Hepatocyte (in vitro differentiated cells): ENCODE measurements at regions not wholly inside any gene's neighbourhood (a gene's known extent, or its start where the extent isn't known, plus 50 kb on each side); places are given as distances from the start of the nearest gene placed in this dataset.

ENCODE experiments used
- DNase-seq: peaks from one replicate; pipeline ENCODE4 v3.0.0-alpha.2; 2016; ENCODE audit warnings: low spot score
- H2AFZ ChIP-seq: fragments of 200-600 bp; sonication (generic); 2 replicates; pipeline ENCODE4 v1.6.0; 2016; ENCODE audit warnings: antibody characterized with exemption, mild to moderate bottlenecking
- H3K27ac ChIP-seq: fragments of 200-600 bp; sonication (generic); 2 replicates; pipeline ENCODE4 v1.5.1; 2016; ENCODE audit warnings: mild to moderate bottlenecking
- H3K27me3 ChIP-seq: fragments of 200-600 bp; sonication (generic); 2 replicates; pipeline ENCODE4 v1.6.1; 2016
- H3K36me3 ChIP-seq: fragments of 200-600 bp; sonication (generic); replicated peaks from 2 replicates; pipeline ENCODE4 v1.5.1; 2016; ENCODE audit warnings: low read depth; ENCODE audit not compliant: insufficient read depth
- H3K4me1 ChIP-seq: fragments of 200-600 bp; sonication (generic); 2 replicates; pipeline ENCODE4 v1.5.1; 2016; ENCODE audit warnings: mild to moderate bottlenecking, moderate library complexity; ENCODE audit not compliant: insufficient read depth
- H3K4me2 ChIP-seq: fragments of 200-600 bp; sonication (generic); 2 replicates; pipeline ENCODE4 v1.6.0; 2016
- H3K4me3 ChIP-seq: fragments of 200-600 bp; sonication (generic); 2 replicates; pipeline ENCODE4 v1.5.1; 2016; ENCODE audit warnings: mild to moderate bottlenecking
- H3K79me2 ChIP-seq: fragments of 200-600 bp; sonication (generic); 2 replicates; pipeline ENCODE4 v1.6.0; 2017; ENCODE audit warnings: mild to moderate bottlenecking
- H3K9me2 ChIP-seq: fragments of 200-600 bp; sonication (generic); replicated peaks from 2 replicates; pipeline ENCODE4 v1.6.0; 2017; ENCODE audit warnings: mild to moderate bottlenecking; ENCODE audit not compliant: insufficient read depth
- H3K9me3 ChIP-seq: fragments of 200-600 bp; sonication (generic); 2 replicates; pipeline ENCODE4 v1.5.1; 2016; ENCODE audit warnings: low read depth, mild to moderate bottlenecking
- H4K20me1 ChIP-seq: fragments of 200-600 bp; sonication (generic); 2 replicates; pipeline ENCODE4 v1.6.0; 2016; ENCODE audit warnings: mild to moderate bottlenecking; ENCODE audit not compliant: insufficient read depth, poor library complexity, severe bottlenecking
- CTCF ChIP-seq: fragments of 200-600 bp; sonication (generic); IDR thresholded peaks from 2 replicates; pipeline ENCODE4 v1.5.1; 2016; ENCODE audit warnings: antibody characterized with exemption, mild to moderate bottlenecking; ENCODE audit not compliant: poor library complexity
- EZH2 ChIP-seq: fragments of 200-600 bp; sonication (generic); IDR thresholded peaks from 2 replicates; pipeline ENCODE4 v1.6.1; 2016; ENCODE audit warnings: antibody characterized with exemption, mild to moderate bottlenecking, borderline replicate concordance
- EZH2phosphoT487 ChIP-seq: fragments of 200-600 bp; sonication (generic); IDR thresholded peaks from one replicate; pipeline ENCODE4 v1.6.1; 2018; ENCODE audit warnings: antibody characterized with exemption, mild to moderate bottlenecking, low read depth, moderate library complexity; ENCODE audit not compliant: unreplicated experiment, severe bottlenecking
- WGBS: methylation state at CpG from one replicate; pipeline ENCODE4 v1.1.6; 2016; ENCODE audit warnings: low lambda C conversion rate; ENCODE audit errors: missing lambda C conversion rate; 5-methylcytosine and 5-hydroxymethylcytosine counted together

GRCh38 chr2:123687064-123687463 is 338.0 kb upstream of the CNTNAP5 start:
- H3K9me2 ChIP-seq, result no peaks in the 10 kb centered on the region
- H2AFZ ChIP-seq, result no peak overlapping the region
- H3K9me3 ChIP-seq, result no peaks in the 10 kb centered on the region
- no peak overlapping the region for H3K4me2 ChIP-seq
- TF ChIP-seq EZH2phosphoT487 (no peak), EZH2 (no peak)
- no peaks in the 10 kb centered on the region for H3K27me3 ChIP-seq
- no peaks in the 10 kb centered on the region for H3K79me2 ChIP-seq
- WGBS, result 95% methylated on average over 11 of the region's 11 CpGs
- H3K4me1 ChIP-seq, result no peaks in the 10 kb centered on the region
- H3K4me3 ChIP-seq, result no peak overlapping the region
- DNase-seq, result no peak
- no peaks in the 10 kb centered on the region for H3K36me3 ChIP-seq
- no peaks in the 10 kb centered on the region for H4K20me1 ChIP-seq
- no peak overlapping the region for H3K27ac ChIP-seq

GRCh38 chr2:123688231-123688940 is 336.7 kb upstream of the CNTNAP5 start:
- TF ChIP-seq CTCF, result no peak
- no peak for TF ChIP-seq EZH2
- TF ChIP-seq EZH2phosphoT487, result no peak
- H3K79me2 ChIP-seq, result no peaks in the 10 kb centered on the region
- no peaks in the 10 kb centered on the region for H4K20me1 ChIP-seq
- no peaks in the 10 kb centered on the region for H3K4me1 ChIP-seq
- H3K4me3 ChIP-seq, result no peak overlapping the region
- no peak overlapping the region for H3K4me2 ChIP-seq
- no peaks in the 10 kb centered on the region for H3K9me2 ChIP-seq
- 65% methylated on average over 16 of the region's 16 CpGs for WGBS
- H3K27ac ChIP-seq, result no peak overlapping the region
- H3K36me3 ChIP-seq, result no peaks in the 10 kb centered on the region
- no peaks in the 10 kb centered on the region for H3K9me3 ChIP-seq
- peak; percentile 11 for DNase-seq
- no peaks in the 10 kb centered on the region for H3K27me3 ChIP-seq
- no peak overlapping the region for H2AFZ ChIP-seq

- no peaks in the 10 kb centered on the region for H3K9me2 ChIP-seq
- no peak overlapping the region for H3K27ac ChIP-seq
- DNase-seq, result no peak
- H3K4me1 ChIP-seq, result no peaks in the 10 kb centered on the region
- H4K20me1 ChIP-seq, result no peaks in the 10 kb centered on the region
- no peak overlapping the region for H2AFZ ChIP-seq
- no peak overlapping the region for H3K4me3 ChIP-seq
- no peak overlapping the region for H3K4me2 ChIP-seq
- no peaks in the 10 kb centered on the region for H3K9me3 ChIP-seq
- no peaks in the 10 kb centered on the region for H3K79me2 ChIP-seq
- H3K36me3 ChIP-seq, result no peaks in the 10 kb centered on the region
- 87% methylated on average over 2 of the region's 2 CpGs for WGBS
- H3K27me3 ChIP-seq, result no peaks in the 10 kb centered on the region
- TF ChIP-seq CTCF (no peak), EZH2phosphoT487 (no peak), EZH2 (no peak)
Observed at GRCh38 chr2:123692121-123692520, 333.0 kb upstream of the CNTNAP5 start.

- no peak for DNase-seq
- no peak overlapping the region for H3K27ac ChIP-seq
- no peak overlapping the region for H3K4me2 ChIP-seq
- H3K9me3 ChIP-seq, result no peaks in the 10 kb centered on the region
- no peak overlapping the region for H2AFZ ChIP-seq
- no peaks in the 10 kb centered on the region for H3K4me1 ChIP-seq
- 83% methylated on average over 1 of the region's 1 CpG for WGBS
- no peak overlapping the region for H3K4me3 ChIP-seq
- H3K79me2 ChIP-seq, result no peaks in the 10 kb centered on the region
- no peaks in the 10 kb centered on the region for H3K36me3 ChIP-seq
- no peaks in the 10 kb centered on the region for H3K9me2 ChIP-seq
- H4K20me1 ChIP-seq, result no peaks in the 10 kb centered on the region
- H3K27me3 ChIP-seq, result no peaks in the 10 kb centered on the region
- TF ChIP-seq CTCF (no peak), EZH2 (no peak), EZH2phosphoT487 (no peak)
Observed at GRCh38 chr2:123693836-123694235, 331.3 kb upstream of the CNTNAP5 start.
